GM18505 (cell line): ENCODE measurements at regions not wholly inside any gene's neighbourhood (a gene's known extent, or its start where the extent isn't known, plus 50 kb on each side); places are given as distances from the start of the nearest gene placed in this dataset.

Experiments
- ATAC-seq: cut with Tn5 transposase; IDR thresholded peaks from one replicate; pipeline ENCODE4 v1.9.1; 2021; ENCODE audit not compliant: unreplicated experiment
- POLR2A ChIP-seq: IDR thresholded peaks from 4 replicates; pipeline ENCODE4 v1.6.1; 2011; ENCODE audit warnings: borderline replicate concordance; ENCODE audit not compliant: insufficient read depth, insufficient read length; ENCODE audit errors: extremely low read depth

DNA sequence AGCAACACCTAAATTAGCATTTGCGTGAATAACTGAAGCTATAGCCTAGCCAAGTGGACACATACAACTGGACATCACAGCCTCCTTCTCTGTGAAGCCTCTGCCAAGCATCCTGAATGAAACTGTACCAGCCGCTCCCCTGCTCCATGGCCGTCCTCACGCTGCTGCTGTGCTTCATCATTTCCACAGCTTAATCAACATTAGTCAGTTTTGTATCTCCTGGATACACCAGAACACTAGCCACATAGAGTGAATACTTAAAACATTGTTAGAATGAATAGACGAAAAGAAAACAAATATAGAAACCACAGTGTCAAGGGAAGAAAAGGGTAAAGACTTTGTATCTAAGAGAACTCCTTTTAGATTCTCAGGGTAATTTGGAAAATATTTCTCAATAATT, 1526.9 kb downstream of the EFNB2 start:
- ATAC-seq, result no peak
- no peak for TF ChIP-seq POLR2A

DNA sequence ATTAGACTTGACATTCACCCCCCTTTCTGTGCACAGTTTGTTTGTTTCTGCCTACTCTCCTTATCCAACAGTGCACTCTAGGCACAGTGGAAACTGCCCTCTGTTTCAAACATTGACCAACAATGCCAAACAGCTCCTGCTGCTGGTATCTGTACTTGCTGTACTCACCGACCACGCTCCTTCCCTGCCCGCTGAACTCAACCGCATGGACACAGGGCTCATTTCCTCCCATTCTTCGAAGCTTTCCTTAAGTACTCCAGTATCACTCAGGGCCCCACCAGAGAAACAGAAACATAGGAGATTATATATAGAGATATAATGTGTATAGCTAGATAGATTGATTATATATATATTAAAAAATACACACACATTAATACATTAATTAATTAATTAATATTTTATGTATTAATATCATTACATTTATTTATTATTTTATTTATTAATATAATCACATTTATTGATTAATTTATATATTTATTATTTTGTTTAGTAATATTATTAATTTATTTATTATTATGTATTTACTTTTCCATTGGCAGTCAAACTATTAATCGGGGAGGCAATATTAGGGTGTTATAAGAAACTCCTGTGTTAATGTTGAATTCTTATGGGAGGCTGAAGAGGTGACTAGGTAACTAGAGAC, 1528.2 kb downstream of the EFNB2 start:
- TF ChIP-seq POLR2A, result no peak
- no peak for ATAC-seq

DNA sequence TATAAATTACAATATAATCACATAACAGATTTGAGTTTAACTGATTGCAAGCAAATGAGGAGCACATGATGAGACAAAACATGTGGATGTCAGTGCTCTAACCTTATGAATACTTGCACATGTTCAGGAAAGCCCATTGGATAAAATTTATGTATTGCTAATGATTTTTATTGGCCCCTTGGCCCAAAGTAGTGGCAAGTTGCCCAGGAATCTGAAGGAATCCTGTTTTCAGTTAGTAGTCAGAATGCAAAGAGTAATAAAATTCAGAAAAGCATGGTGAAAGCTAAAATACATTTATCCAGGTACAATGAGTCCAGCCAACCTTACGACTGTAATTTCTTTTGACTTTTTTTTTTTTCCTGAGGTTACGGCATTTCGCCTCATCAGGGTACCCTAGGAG, 1539.4 kb downstream of the EFNB2 start:
- no peak for TF ChIP-seq POLR2A
- ATAC-seq, result no peak

DNA sequence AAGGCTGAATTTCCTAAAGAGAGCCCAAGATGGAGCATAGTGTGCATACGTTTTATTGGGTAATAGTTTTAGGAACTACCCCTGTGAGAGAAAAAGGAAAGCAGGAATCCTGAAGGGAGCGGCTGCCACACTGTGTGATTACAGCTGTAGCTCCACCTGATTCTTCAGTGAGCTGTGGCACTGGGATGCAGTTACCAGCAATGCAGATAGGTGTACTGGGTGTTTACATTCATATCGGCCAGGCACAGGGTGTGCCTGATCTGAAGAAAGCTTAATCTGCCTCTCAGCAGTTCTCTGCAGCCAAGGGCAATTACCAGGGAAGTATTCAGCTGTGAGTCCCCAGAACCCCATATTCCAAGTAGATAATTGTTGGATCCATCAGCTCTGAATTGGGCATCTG, 1541.8 kb downstream of the EFNB2 start:
- no peak for TF ChIP-seq POLR2A
- no peak for ATAC-seq

DNA sequence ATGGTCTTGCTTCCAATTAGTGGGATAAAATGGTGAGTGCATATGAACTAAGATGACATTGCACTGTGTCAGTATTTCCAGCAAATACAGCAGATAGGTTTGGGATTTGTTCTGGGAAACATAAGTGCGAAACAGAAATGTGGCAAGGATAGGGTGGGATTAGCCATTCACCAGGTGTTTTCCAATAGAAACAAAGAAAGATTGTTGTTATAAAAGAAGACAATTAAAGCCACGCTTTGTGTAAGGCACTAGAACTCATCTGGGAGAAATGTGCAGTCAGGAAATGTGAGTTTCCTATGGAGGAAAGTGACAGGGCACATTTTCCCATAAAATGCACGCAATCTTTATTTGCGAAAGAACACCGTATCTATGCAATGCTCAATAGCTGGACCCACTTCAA, 1547.8 kb downstream of the EFNB2 start:
- ATAC-seq, result no peak
- no peak for TF ChIP-seq POLR2A

DNA sequence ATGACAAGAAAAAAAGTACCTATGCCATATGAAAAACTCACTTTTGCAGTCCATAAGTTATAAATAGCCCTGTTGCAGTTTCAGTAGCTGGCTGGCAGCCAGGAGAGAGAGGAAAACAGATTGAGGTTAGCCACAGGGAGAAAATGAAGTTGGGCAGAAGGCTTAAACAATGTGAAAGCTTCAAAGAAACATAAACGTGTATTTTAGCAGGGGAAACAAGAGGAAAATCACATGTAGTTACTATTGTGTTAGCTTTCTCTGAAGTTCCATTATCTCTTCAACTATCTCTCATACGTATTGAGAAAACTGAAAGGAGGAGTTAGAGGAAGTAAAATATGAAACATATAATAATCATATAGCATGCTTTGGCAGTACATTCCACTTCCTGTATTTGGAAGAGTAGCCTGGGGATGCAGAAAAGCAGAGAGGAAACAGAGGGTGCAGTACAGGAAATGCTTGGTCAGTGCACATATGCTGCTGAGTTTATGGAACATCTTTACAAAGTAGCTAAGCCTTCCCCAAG, 1551.1 kb downstream of the EFNB2 start:
- peak; percentile 89 for ATAC-seq
- TF ChIP-seq POLR2A, result no peak

DNA sequence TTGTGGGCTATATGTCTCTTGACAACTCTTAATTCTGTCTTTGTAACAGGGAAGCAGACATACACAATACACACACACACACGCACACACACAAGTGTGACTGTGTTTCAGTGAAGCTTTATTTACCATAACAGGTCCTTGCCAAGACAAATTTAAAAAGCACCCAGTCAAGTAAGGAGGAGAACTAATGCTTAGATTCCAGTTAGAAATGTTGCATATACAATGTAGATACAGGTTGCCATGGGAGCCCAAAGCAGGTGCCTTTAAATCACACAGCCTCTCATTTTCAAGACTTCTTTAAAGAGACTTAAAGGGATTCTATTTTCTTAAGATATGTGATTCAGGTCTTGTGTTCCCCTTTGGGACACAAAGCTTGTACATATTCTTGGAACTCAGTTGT, 1551.9 kb downstream of the EFNB2 start:
- ATAC-seq, result no peak
- no peak for TF ChIP-seq POLR2A

DNA sequence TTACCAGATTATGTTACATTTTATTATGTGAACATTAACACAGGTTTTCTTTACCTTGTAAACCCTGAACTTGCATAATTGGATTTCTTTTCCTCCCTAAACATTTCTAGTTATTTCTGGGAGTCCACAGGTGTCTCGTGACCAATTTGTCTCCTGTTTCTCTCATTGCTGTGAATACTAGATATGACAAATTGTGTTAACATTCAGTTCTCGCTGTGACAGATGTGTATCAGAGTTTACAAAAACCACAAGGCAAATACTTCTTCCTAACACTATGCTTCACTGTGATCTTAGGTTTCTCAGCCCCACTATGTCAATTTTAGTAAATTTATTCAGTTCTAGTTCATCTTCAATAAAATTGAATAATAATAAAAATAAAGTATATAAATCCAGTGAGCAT, 1554.9 kb downstream of the EFNB2 start:
- no peak for ATAC-seq

DNA sequence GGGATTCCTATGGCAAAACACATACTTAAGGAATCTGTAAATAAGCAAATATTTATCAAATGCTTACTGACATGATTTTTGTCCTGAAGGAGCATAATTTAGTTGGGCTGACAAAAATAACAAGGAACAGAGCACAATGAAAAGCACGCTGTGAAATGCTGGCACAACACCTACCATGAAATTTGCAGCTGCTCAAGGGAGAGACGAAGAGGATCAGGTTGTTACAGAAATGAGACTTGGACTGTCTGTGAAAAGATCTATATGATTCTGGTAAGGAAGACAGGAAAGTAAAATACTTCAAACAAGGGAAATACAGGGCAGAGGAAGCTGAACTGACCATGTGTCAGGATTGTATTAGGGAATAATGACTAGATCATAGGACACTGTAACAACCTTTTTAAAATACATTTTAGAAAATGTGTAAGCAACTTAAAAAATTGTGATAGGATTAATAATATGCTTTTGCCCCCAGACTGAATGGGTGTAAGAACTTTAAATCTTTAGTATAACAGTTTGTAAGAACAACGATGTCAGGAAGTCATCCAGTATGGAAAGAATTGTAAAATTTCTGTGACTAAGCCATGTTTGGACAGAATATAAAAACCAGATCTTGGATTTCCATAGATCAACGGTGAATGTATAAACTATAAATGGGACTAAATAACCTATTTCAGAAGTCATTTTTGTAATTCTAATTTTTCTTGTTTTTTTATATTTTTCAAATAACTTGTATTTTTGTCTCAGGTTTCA, 1556.0 kb downstream of the EFNB2 start:
- TF ChIP-seq POLR2A, result no peak
- no peak for ATAC-seq

More for the DNA sequence above, 1554.9 kb downstream of the EFNB2 start:
- no peak for TF ChIP-seq POLR2A

DNA sequence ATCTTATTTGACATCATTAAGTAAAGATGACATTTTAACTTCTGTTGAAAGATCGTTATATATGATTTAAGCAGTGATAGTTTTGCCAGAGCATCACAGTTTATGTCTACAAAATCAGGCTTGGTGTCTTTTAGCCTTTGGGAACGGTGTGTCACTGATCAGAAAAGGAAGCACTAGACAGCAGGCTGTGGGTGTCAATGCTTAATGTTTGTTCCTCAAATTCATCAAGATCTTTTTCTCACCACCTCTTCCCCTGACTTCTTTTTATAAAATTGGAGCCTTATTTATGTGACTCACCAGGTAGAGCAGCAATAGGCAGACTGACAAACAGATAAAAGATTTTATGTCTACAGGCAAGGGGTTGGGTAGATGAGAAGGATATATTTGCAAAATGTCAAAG, 1558.5 kb downstream of the EFNB2 start:
- ATAC-seq, result no peak

DNA sequence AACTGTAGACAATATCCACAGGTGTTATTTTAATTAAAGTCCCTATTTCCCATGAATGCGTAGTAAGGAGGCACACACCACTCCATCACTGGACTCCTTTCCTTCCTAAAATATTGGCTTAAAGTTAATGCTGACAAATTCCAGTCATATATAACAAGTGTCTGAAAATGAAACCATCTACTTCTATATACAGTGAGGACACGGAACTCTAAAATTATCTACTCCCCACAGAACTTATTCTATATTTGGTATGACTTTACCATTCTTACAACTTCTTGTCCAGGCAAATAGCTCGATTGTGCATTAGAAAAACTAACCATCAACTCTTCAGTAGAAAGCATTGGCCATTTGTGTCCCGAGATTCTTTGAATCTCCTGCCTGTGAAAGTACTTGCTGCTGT, 1560.2 kb downstream of the EFNB2 start:
- ATAC-seq, result peak; percentile 76
- TF ChIP-seq POLR2A, result no peak

More for the DNA sequence above, 1558.5 kb downstream of the EFNB2 start:
- TF ChIP-seq POLR2A, result no peak

DNA sequence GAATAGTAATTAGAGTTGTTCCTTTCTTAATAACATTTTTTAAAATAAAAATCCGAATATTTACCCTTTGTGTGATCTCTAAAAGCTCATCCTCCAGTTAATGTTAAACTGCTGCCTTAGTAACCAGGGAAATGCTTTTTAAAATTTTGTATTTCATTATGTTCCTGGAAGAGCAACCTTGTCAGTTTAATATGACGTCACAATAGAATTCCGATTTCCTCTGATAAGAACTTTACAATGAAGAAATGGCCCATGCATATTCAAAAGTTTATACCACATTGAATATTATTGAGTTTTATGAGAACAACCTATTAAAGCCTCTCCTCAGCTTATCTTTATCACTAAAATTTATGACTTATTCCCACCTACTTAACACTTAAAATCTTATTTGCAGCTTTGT, 1566.6 kb downstream of the EFNB2 start:
- no peak for ATAC-seq
- no peak for TF ChIP-seq POLR2A

DNA sequence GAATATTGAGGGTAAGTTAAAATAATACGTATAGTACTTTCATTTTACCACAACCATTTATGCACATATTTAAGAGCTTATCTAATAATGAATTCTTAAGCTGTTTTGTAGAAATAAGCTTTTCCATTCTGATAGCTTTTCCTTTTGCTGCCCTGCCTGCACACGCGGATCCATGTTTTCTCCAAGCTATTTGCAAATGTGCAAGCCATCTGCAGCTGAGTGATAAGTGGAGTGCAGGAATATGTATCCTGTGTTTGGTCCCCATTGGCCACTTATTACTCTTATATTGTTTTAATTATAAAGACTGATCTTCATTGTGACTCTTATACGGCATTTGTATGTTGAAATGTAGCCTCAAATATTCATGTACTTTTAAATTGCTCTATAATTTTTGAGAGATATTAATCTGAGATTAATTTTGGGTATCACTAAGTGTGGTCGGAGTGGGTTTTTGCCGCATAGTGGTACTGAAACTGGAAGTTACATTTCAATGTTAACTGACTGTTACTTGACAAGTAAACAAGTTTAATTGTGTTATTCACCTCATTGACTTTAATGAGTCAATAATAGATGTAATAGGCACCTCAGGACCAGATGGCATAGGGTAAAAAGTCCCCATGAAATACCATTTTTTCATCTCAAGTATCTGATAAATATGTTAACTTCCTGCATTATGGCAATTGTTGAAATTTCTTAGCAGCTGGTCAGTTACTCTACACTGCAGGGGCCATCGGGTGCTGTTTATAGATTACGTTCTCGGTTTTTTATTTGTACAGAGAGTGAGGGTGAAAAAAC, 1567.4 kb downstream of the EFNB2 start:
- no peak for ATAC-seq
- no peak for TF ChIP-seq POLR2A
